RWPE1 (cell line): ENCODE measurements at regions not wholly inside any gene's neighbourhood (a gene's known extent, or its start where the extent isn't known, plus 50 kb on each side); places are given as distances from the start of the nearest gene placed in this dataset.
"Not testable (repeated sequence)": the region's sequence is repeated elsewhere in the genome, so short reads cannot be mapped to it uniquely, and the experiment has no call there.

Experiments
- CTCF ChIA-PET: fragments of 350-600 bp; sonication (Branson Sonifier 250); formaldehyde crosslinking; extraction: SDS; loops from one replicate; lab custom pipeline; 2021; lab: Yijun Ruan, JAX
- POLR2A ChIA-PET: fragments of 400-600 bp; formaldehyde crosslinking; extraction: SDS; loops from one replicate; lab custom pipeline; 2020; ENCODE audit warnings: antibody characterized with exemption; ENCODE audit not compliant: low non-redundant PET; lab: Yijun Ruan, JAX
- DNase-seq: peaks from one replicate; pipeline ENCODE4 v3.0.0; 2012; ENCODE audit warnings: low spot score
- H3K27ac ChIP-seq: fragments of 450-650 bp; 2 replicates; pipeline ENCODE4 v1.5.1; 2017
- CTCF ChIP-seq: fragments of 450-650 bp; conservative IDR thresholded peaks from 2 replicates; pipeline ENCODE4 v1.5.1; 2017; ENCODE audit warnings: low read depth, mild to moderate bottlenecking

DNA sequence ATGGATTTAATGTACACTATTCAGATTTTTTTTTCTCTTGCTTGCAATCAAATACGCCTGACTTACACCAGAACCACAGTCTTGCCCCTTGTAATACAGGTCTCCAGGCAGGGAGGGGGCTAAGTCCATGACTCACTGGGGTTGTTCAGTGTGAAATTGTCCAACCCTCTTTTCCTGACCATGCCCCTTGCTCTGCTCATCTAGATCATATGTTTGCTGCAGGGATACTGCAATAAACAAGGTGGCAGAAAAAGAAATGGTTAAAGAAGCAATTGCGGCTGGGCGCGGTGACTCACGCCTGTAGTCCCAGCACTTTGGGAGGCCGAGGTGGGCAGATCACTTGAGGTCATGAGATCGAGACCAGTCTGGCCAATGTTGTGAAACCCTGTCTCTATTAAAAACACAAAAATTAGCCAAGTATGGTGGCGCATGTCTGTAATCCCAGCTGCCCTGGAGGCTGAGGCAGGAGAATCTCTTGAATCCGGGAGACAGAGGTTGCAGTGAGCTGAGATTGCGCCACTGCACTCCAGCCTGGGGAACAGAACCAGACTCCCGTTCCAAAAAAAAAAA is 85.5 kb downstream of the TMEM130 start:
- ChIA-PET POLR2A (no interaction called here), CTCF (interaction anchor here (0.6 to 0.7 kb wide), 2 partner anchors 28 to 504 kb away, joined by 3 read pairs; no protein-coding TSS in a partner anchor)
- DNase-seq, result no peak

DNA sequence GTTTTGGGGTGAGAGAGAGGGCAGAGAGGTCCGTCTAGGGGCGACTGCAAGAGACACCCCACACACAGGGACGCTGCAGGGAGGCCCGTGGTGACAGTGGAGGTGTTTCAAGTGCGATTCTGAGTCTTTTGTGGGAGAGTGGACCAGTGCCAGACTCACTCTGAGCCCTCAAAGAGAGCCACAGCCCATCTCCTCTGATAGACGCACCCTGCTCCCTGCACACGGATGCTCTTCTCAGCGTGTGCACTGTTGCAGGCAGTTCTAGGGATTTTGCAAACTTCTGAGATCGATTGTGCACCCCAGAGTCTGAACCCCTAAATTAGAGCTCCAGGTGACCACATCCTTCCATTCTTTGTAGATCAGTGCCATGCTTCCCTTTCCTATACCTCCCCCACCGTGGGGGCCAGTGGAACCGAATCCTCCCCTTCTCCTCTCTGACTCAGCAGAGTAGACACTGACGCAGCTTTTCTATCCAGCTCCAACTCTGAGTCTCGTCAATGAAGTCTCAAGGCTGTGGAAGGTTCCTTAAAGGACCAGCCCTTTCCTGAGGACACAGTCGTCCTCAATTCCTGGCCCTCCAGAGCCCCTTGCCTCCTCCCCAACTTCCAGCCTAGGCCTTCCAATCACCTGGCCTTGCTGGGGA is 83.8 kb downstream of the TMEM130 start:
- no peak overlapping the region for H3K27ac ChIP-seq
- TF ChIP-seq CTCF, result no peak
- ChIA-PET CTCF (interaction anchor here (1.4 kb wide), 1 partner anchor 40 kb away, joined by 4 read pairs; no protein-coding TSS in a partner anchor), POLR2A (no interaction called here)
- DNase-seq, result no peak

More for the DNA sequence above, 85.5 kb downstream of the TMEM130 start:
- no peak for TF ChIP-seq CTCF
- H3K27ac ChIP-seq, result no peak overlapping the region

- CTCF ChIA-PET, result no interaction called here
- no peak overlapping the region for H3K27ac ChIP-seq
- DNase-seq, result no peak
- POLR2A ChIA-PET, result no interaction called here
- no peak for TF ChIP-seq CTCF
These were observed 80.8 kb downstream of the TMEM130 start for GRCh38 chr7:98788966-98789365.

- CTCF ChIA-PET, H3K27ac ChIP-seq, DNase-seq, POLR2A ChIA-PET: not testable (repeated sequence)
These were observed 75.4 kb downstream of the TMEM130 start for GRCh38 chr7:98794453-98794852.

- ChIA-PET CTCF (interaction anchor here (0.6 kb wide), 1 partner anchor 716 kb away, joined by 3 read pairs; no protein-coding TSS in a partner anchor), POLR2A (interaction anchor here (0.6 kb wide), 1 partner anchor 366 kb away, joined by 10 read pairs; no protein-coding TSS in a partner anchor)
- no peak overlapping the region for H3K27ac ChIP-seq
- TF ChIP-seq CTCF, result no peak
- DNase-seq, result no peak
These were observed 73.9 kb downstream of the TMEM130 start for GRCh38 chr7:98795741-98796493.
